Transverse colon (tissue), 4 donors: ENCODE measurements at regions not wholly inside any gene's neighbourhood (a gene's known extent, or its start where the extent isn't known, plus 50 kb on each side); places are given as distances from the start of the nearest gene placed in this dataset.

Source experiments
- DNase-seq: peaks from one replicate; pipeline ENCODE4 v3.0.0-alpha.2; 2019
- H3K27ac ChIP-seq, 4 donors: fragments of 200-600 bp; sonication (generic); 2 replicates each; pipeline ENCODE4 v1.5.1; 2016 to 2018; ENCODE audit warnings: inconsistent platforms in 4 of 4
- H3K27me3 ChIP-seq: fragments of 200-600 bp; sonication (generic); 2 replicates; pipeline ENCODE4 v1.5.1; 2017; ENCODE audit warnings: inconsistent platforms
- H3K36me3 ChIP-seq, 4 donors: fragments of 200-600 bp; sonication (generic); 2 replicates each; pipeline ENCODE4 v1.5.1; 2017 to 2019; ENCODE audit warnings: inconsistent platforms in 4 of 4
- H3K4me1 ChIP-seq, 4 donors: fragments of 200-600 bp; sonication (generic); 2 replicates each; pipeline ENCODE4 v1.5.1; 2017 to 2020; ENCODE audit warnings: inconsistent platforms in 4 of 4
- H3K4me3 ChIP-seq, 4 donors: fragments of 200-600 bp; sonication (generic); 1 replicate in 1 of 4; 2 replicates in 3 of 4; pipeline versions ENCODE4 v1.5.1 to v1.6.1; 2017 to 2019; ENCODE audit warnings: inconsistent platforms in 4 of 4
- H3K9me3 ChIP-seq, 2 donors: fragments of 200-600 bp; sonication (generic); 2 replicates each; pipeline ENCODE4 v1.5.1; 2017 to 2019; ENCODE audit warnings: inconsistent platforms in 2 of 2
- CTCF ChIP-seq, 5 experiments: fragments of 200-600 bp in 3 of 5; fragments of 450-650 bp in 2 of 5; sonication (generic) in 3 of 5; IDR thresholded peaks; 1 replicate in 2 of 5; 2 replicates in 3 of 5; pipeline ENCODE4 v1.5.1; 2016 to 2017; ENCODE audit warnings: antibody characterized with exemption in 5 of 5, inconsistent platforms in 3 of 5, mild to moderate bottlenecking in 2 of 5, moderate library complexity in 1 of 5
- EP300 ChIP-seq: sonication (generic); formaldehyde crosslinking; IDR thresholded peaks from one replicate; pipeline ENCODE4 v1.6.1; 2017; ENCODE audit warnings: antibody characterized with exemption, low read depth
- POLR2A ChIP-seq: fragments of 450-650 bp; IDR thresholded peaks from one replicate; pipeline ENCODE4 v1.6.1; 2016; ENCODE audit warnings: antibody characterized with exemption, mild to moderate bottlenecking, moderate library complexity
- POLR2AphosphoS5 ChIP-seq, 3 donors: sonication (generic); formaldehyde crosslinking; IDR thresholded peaks; one replicate each; pipeline ENCODE4 v1.6.1; 2016; ENCODE audit warnings: antibody characterized with exemption in 3 of 3
- WGBS, 2 donors: methylation state at CpG; one replicate each; pipeline ENCODE4 v1.1.5; 2018; ENCODE audit warnings: low coverage in 1 of 2; 5-methylcytosine and 5-hydroxymethylcytosine counted together
- in situ Hi-C, 4 donors: fragments of 200-750 bp; cut with MboI; loops; one replicate each; pipeline versions ENCODE4 v1.15.0 to v1.15.1; 2017; ENCODE audit warnings: low sequenced_read_pairs in 3 of 4, low pct_ligation_motif_present in 1 of 4, low pct_unique_long_range_greater_than_20kb in 1 of 4
- intact Hi-C: fragments of 100-400 bp; cut with DNase I; formaldehyde crosslinking; loops from one replicate; pipeline ENCODE4 v1.15.1; 2023; ENCODE audit warnings: low total_unique reads

GRCh38 chr7:91367812-91368578 lies 103.8 kb downstream of the FZD1 start:
- H3K9me3 ChIP-seq = no peaks in the 10 kb centered on the region
- intact Hi-C loops = no loop called here

GRCh38 chr7:91372323-91372722 lies 108.1 kb downstream of the FZD1 start:
- intact Hi-C loops = no loop called here
- Histone ChIP-seq H3K36me3 (no peaks in the 10 kb centered on the region), H3K27me3 (no peaks in the 10 kb centered on the region), H3K9me3 (no peaks in the 10 kb centered on the region), H3K4me3 (no peak overlapping the region), H3K27ac (no peak overlapping the region), H3K4me1 (no peaks in the 10 kb centered on the region)
- WGBS, 2 donors = 63 to 71% methylated on average over 3 of the region's 3 CpGs
- TF ChIP-seq EP300 (no peak), POLR2AphosphoS5 (IDR thresholded peaks at IDR 0.05) (no peak), POLR2A (no peak), CTCF (IDR thresholded peaks at IDR 0.05) (no peak)
- no peak for DNase-seq
- in situ Hi-C loops = no loop called here

More at GRCh38 chr7:91367812-91368578, 103.8 kb downstream of the FZD1 start:
- Histone ChIP-seq H3K4me3 (no peak overlapping the region), H3K4me1 (no peaks in the 10 kb centered on the region), H3K27ac (no peak overlapping the region), H3K27me3 (no peaks in the 10 kb centered on the region), H3K36me3 (no peaks in the 10 kb centered on the region)
- WGBS, 2 donors = 67 to 68% methylated on average over 5 to 6 of the region's 6 CpGs
- no peak for DNase-seq
- TF ChIP-seq CTCF (IDR thresholded peaks at IDR 0.05) (no peak), EP300 (no peak), POLR2AphosphoS5 (IDR thresholded peaks at IDR 0.05) (no peak)
- in situ Hi-C loops = no loop called here

GRCh38 chr7:91373111-91373800 lies 109.0 kb downstream of the FZD1 start:
- WGBS, 2 donors = 40 to 59% methylated on average over 2 to 4 of the region's 4 CpGs
- no peaks in the 10 kb centered on the region for H3K9me3 ChIP-seq
- no peaks in the 10 kb centered on the region for H3K36me3 ChIP-seq
- H3K27ac ChIP-seq = no peak overlapping the region
- no peak for TF ChIP-seq CTCF (IDR thresholded peaks at IDR 0.05)
- TF ChIP-seq EP300 = no peak
- no peak for TF ChIP-seq POLR2A
- TF ChIP-seq POLR2AphosphoS5 (IDR thresholded peaks at IDR 0.05) = no peak
- H3K27me3 ChIP-seq = no peaks in the 10 kb centered on the region
- intact Hi-C loops (no loop called here), in situ Hi-C loops (no loop called here)
- no peaks in the 10 kb centered on the region for H3K4me1 ChIP-seq
- no peak overlapping the region for H3K4me3 ChIP-seq
- DNase-seq = no peak

GRCh38 chr7:91374321-91374989 lies 110.2 kb downstream of the FZD1 start:
- Histone ChIP-seq H3K9me3 (no peaks in the 10 kb centered on the region), H3K4me1 (no peaks in the 10 kb centered on the region), H3K4me3 (no peak overlapping the region), H3K27ac (no peak overlapping the region), H3K36me3 (no peaks in the 10 kb centered on the region), H3K27me3 (no peaks in the 10 kb centered on the region)
- WGBS, 2 donors = 86 to 100% methylated on average over 1 to 2 of the region's 2 CpGs
- DNase-seq = no peak
- in situ Hi-C loops = no loop called here
- intact Hi-C loops = no loop called here
- TF ChIP-seq EP300 (no peak), CTCF (IDR thresholded peaks at IDR 0.05) (no peak), POLR2AphosphoS5 (IDR thresholded peaks at IDR 0.05) (no peak), POLR2A (no peak)
